Smooth muscle cell (in vitro differentiated cells): ENCODE measurements at regions not wholly inside any gene's neighbourhood (a gene's known extent, or its start where the extent isn't known, plus 50 kb on each side); places are given as distances from the start of the nearest gene placed in this dataset.

Experiments
- DNase-seq: peaks from one replicate; lab custom pipeline; 2025; ENCODE audit not compliant: unreplicated experiment; lab: John Stamatoyannopoulos, UW
- H2AFZ ChIP-seq: fragments of 200-600 bp; sonication (generic); 2 replicates; pipeline ENCODE4 v1.6.0; 2016; ENCODE audit warnings: antibody characterized with exemption, low read depth, mild to moderate bottlenecking
- H3F3A ChIP-seq: fragments of 200-600 bp; sonication (generic); 2 replicates; pipeline ENCODE4 v1.6.0; 2017; ENCODE audit warnings: antibody characterized with exemption, low read depth
- H3K27ac ChIP-seq: fragments of 200-600 bp; sonication (generic); 2 replicates; pipeline ENCODE4 v1.5.1; 2016; ENCODE audit warnings: low read depth, mild to moderate bottlenecking
- H3K27me3 ChIP-seq: fragments of 200-600 bp; sonication (generic); 2 replicates; pipeline ENCODE4 v1.6.1; 2016; ENCODE audit warnings: low read depth, mild to moderate bottlenecking
- H3K36me3 ChIP-seq: fragments of 200-600 bp; sonication (generic); 2 replicates; pipeline ENCODE4 v1.5.1; 2016; ENCODE audit warnings: low read depth
- H3K4me1 ChIP-seq: fragments of 200-600 bp; sonication (generic); 2 replicates; pipeline ENCODE4 v1.5.1; 2016; ENCODE audit warnings: low read depth
- H3K4me2 ChIP-seq: fragments of 200-600 bp; sonication (generic); 2 replicates; pipeline ENCODE4 v1.6.0; 2016; ENCODE audit warnings: mild to moderate bottlenecking
- H3K4me3 ChIP-seq: fragments of 200-600 bp; sonication (generic); 2 replicates; pipeline ENCODE4 v1.5.1; 2016; ENCODE audit warnings: mild to moderate bottlenecking
- H3K79me2 ChIP-seq: fragments of 200-600 bp; sonication (generic); 2 replicates; pipeline ENCODE4 v1.6.0; 2016; ENCODE audit warnings: low read depth, mild to moderate bottlenecking
- H3K9ac ChIP-seq: fragments of 200-600 bp; sonication (generic); 2 replicates; pipeline ENCODE4 v1.6.0; 2016; ENCODE audit warnings: low read depth
- H3K9me3 ChIP-seq: fragments of 200-600 bp; sonication (generic); replicated peaks from 2 replicates; pipeline ENCODE4 v1.5.1; 2016; ENCODE audit warnings: low read depth
- H4K20me1 ChIP-seq: fragments of 200-600 bp; sonication (generic); 2 replicates; pipeline ENCODE4 v1.6.0; 2016; ENCODE audit warnings: low read depth
- CTCF ChIP-seq: fragments of 200-600 bp; sonication (generic); IDR thresholded peaks from 2 replicates; pipeline ENCODE4 v1.5.1; 2017; ENCODE audit warnings: borderline replicate concordance, mild to moderate bottlenecking, antibody characterized with exemption; ENCODE audit not compliant: insufficient read depth, poor library complexity, severe bottlenecking
- WGBS: methylation state at CpG from one replicate; pipeline ENCODE4 v1.1.7; 2016; ENCODE audit warnings: low lambda C conversion rate; 5-methylcytosine and 5-hydroxymethylcytosine counted together

GRCh38 chr20:24364482-24364881, 104.9 kb upstream of the SYNDIG1 start:
- Histone ChIP-seq H2AFZ (no peak overlapping the region), H3K27ac (no peak overlapping the region), H3K4me2 (no peak overlapping the region)

GRCh38 chr20:24363031-24363430, 106.4 kb upstream of the SYNDIG1 start:
- no peaks in the 10 kb centered on the region for H3K27me3 ChIP-seq
- no peaks in the 10 kb centered on the region for H3F3A ChIP-seq
- H2AFZ ChIP-seq: no peak overlapping the region
- no peak overlapping the region for H3K4me2 ChIP-seq
- H3K79me2 ChIP-seq: no peaks in the 10 kb centered on the region
- H3K4me1 ChIP-seq: no peaks in the 10 kb centered on the region
- H3K9ac ChIP-seq: no peak overlapping the region
- no peaks in the 10 kb centered on the region for H4K20me1 ChIP-seq
- H3K9me3 ChIP-seq: no peaks in the 10 kb centered on the region
- DNase-seq: no peak
- no peaks in the 10 kb centered on the region for H3K36me3 ChIP-seq
- TF ChIP-seq CTCF: no peak
- H3K4me3 ChIP-seq: no peak overlapping the region
- H3K27ac ChIP-seq: no peak overlapping the region
- WGBS: 89% methylated on average over 8 of the region's 8 CpGs

More at GRCh38 chr20:24364482-24364881, 104.9 kb upstream of the SYNDIG1 start:
- Histone ChIP-seq H3K4me3 (no peak overlapping the region), H3K36me3 (no peaks in the 10 kb centered on the region), H3K79me2 (no peaks in the 10 kb centered on the region), H3K9ac (no peak overlapping the region), H4K20me1 (no peaks in the 10 kb centered on the region), H3K27me3 (no peaks in the 10 kb centered on the region), H3F3A (no peaks in the 10 kb centered on the region), H3K4me1 (no peaks in the 10 kb centered on the region), H3K9me3 (no peaks in the 10 kb centered on the region)
- WGBS: 65% methylated on average over 4 of the region's 4 CpGs
- TF ChIP-seq CTCF: no peak
- DNase-seq: no peak

- Histone ChIP-seq H3K27ac (no peak overlapping the region), H3K27me3 (no peaks in the 10 kb centered on the region), H4K20me1 (no peaks in the 10 kb centered on the region), H3K36me3 (no peaks in the 10 kb centered on the region), H3K4me3 (no peak overlapping the region), H3F3A (no peaks in the 10 kb centered on the region), H3K9me3 (no peaks in the 10 kb centered on the region), H2AFZ (no peak overlapping the region), H3K9ac (no peak overlapping the region), H3K4me2 (no peak overlapping the region), H3K4me1 (no peaks in the 10 kb centered on the region), H3K79me2 (no peaks in the 10 kb centered on the region)
- no peak for TF ChIP-seq CTCF
- DNase-seq: no peak
These were observed 107.3 kb upstream of the SYNDIG1 start for GRCh38 chr20:24362080-24362479.

GRCh38 chr20:24361541-24361940, 107.9 kb upstream of the SYNDIG1 start:
- no peak for TF ChIP-seq CTCF
- H4K20me1 ChIP-seq: no peaks in the 10 kb centered on the region
- no peaks in the 10 kb centered on the region for H3K36me3 ChIP-seq
- no peak overlapping the region for H2AFZ ChIP-seq
- no peak for DNase-seq
- no peak overlapping the region for H3K4me3 ChIP-seq
- no peaks in the 10 kb centered on the region for H3F3A ChIP-seq
- WGBS: 74% methylated on average over 2 of the region's 2 CpGs
- no peaks in the 10 kb centered on the region for H3K9me3 ChIP-seq
- H3K4me1 ChIP-seq: no peaks in the 10 kb centered on the region
- H3K27me3 ChIP-seq: no peaks in the 10 kb centered on the region
- no peak overlapping the region for H3K9ac ChIP-seq
- no peak overlapping the region for H3K27ac ChIP-seq
- no peaks in the 10 kb centered on the region for H3K79me2 ChIP-seq
- no peak overlapping the region for H3K4me2 ChIP-seq
